Gastroesophageal sphincter (tissue), 4 donors: ENCODE measurements at regions not wholly inside any gene's neighbourhood (a gene's known extent, or its start where the extent isn't known, plus 50 kb on each side); places are given as distances from the start of the nearest gene placed in this dataset.

Experiments used
- ATAC-seq: fragments of 150-250 bp; one replicate; pipeline ENCODE4 v1.9.1; 2016; ENCODE audit warnings: mild to moderate bottlenecking, moderate library complexity
- H3K27ac ChIP-seq, 4 donors: fragments of 200-600 bp; sonication (generic) in 3 of 4; 1 replicate in 3 of 4; 2 replicates in 1 of 4; pipeline ENCODE4 v1.5.1; 2016 to 2019
- H3K27me3 ChIP-seq: fragments of 200-600 bp; sonication (generic); one replicate; pipeline ENCODE4 v1.5.1; 2019
- H3K36me3 ChIP-seq, 2 donors: fragments of 200-600 bp; sonication (generic); one replicate each; pipeline ENCODE4 v1.5.1; 2019; ENCODE audit warnings: control low read depth in 1 of 2
- H3K4me1 ChIP-seq, 3 donors: fragments of 200-600 bp; sonication (generic); 1 replicate in 2 of 3; 2 replicates in 1 of 3; pipeline ENCODE4 v1.5.1; 2016 to 2019; ENCODE audit warnings: control low read depth in 2 of 3
- H3K4me3 ChIP-seq, 2 donors: fragments of 200-600 bp; sonication (generic); one replicate each; pipeline ENCODE4 v1.5.1; 2019; ENCODE audit warnings: mild to moderate bottlenecking in 1 of 2, moderate library complexity in 1 of 2
- H3K9me3 ChIP-seq, 3 donors: fragments of 200-600 bp; sonication (generic); one replicate each; pipeline ENCODE4 v1.5.1; 2017 to 2019; ENCODE audit warnings: control low read depth in 2 of 3
- EP300 ChIP-seq: sonication (generic); formaldehyde crosslinking; IDR thresholded peaks from one replicate; pipeline ENCODE4 v1.6.1; 2017; ENCODE audit warnings: antibody characterized with exemption, mild to moderate bottlenecking
- POLR2A ChIP-seq, 2 donors: fragments of 450-650 bp; IDR thresholded peaks; one replicate each; pipeline ENCODE4 v1.6.1; 2017; ENCODE audit warnings: antibody characterized with exemption in 2 of 2, mild to moderate bottlenecking in 2 of 2, moderate library complexity in 1 of 2
- POLR2AphosphoS5 ChIP-seq: sonication (generic); formaldehyde crosslinking; IDR thresholded peaks from one replicate; pipeline ENCODE4 v1.6.1; 2017; ENCODE audit warnings: antibody characterized with exemption
- WGBS, 2 donors: methylation state at CpG; one replicate each; pipeline ENCODE4 v1.1.5; 2018; ENCODE audit warnings: low coverage in 1 of 2; 5-methylcytosine and 5-hydroxymethylcytosine counted together
- TF ChIP-seq, protein P1 (sequence below), 4 experiments: fragments of 200-600 bp in 2 of 4; fragments of 450-650 bp in 2 of 4; sonication (generic) in 1 of 4; IDR thresholded peaks; one replicate each; pipeline ENCODE4 v1.5.1; 2017 to 2019; ENCODE audit warnings: antibody characterized with exemption in 4 of 4, mild to moderate bottlenecking in 2 of 4, moderate library complexity in 2 of 4

GRCh38 chr14:44634692-44635091 is 127.6 kb upstream of the FSCB start:
- Histone ChIP-seq H3K27ac (no peak overlapping the region), H3K27me3 (no peaks in the 10 kb centered on the region), H3K4me1 (no peaks in the 10 kb centered on the region), H3K9me3 (no peaks in the 10 kb centered on the region), H3K4me3 (no peak overlapping the region), H3K36me3 (no peaks in the 10 kb centered on the region)
- TF ChIP-seq POLR2AphosphoS5, result no peak
- TF ChIP-seq, protein P1, sequence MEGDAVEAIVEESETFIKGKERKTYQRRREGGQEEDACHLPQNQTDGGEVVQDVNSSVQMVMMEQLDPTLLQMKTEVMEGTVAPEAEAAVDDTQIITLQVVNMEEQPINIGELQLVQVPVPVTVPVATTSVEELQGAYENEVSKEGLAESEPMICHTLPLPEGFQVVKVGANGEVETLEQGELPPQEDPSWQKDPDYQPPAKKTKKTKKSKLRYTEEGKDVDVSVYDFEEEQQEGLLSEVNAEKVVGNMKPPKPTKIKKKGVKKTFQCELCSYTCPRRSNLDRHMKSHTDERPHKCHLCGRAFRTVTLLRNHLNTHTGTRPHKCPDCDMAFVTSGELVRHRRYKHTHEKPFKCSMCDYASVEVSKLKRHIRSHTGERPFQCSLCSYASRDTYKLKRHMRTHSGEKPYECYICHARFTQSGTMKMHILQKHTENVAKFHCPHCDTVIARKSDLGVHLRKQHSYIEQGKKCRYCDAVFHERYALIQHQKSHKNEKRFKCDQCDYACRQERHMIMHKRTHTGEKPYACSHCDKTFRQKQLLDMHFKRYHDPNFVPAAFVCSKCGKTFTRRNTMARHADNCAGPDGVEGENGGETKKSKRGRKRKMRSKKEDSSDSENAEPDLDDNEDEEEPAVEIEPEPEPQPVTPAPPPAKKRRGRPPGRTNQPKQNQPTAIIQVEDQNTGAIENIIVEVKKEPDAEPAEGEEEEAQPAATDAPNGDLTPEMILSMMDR (IDR thresholded peaks at IDR 0.05), result no peak
- no peak for TF ChIP-seq POLR2A (IDR thresholded peaks at IDR 0.05)
- ATAC-seq, result no peak
- WGBS, 2 donors, result 71 to 73% methylated on average over 4 of the region's 4 CpGs

DNA sequence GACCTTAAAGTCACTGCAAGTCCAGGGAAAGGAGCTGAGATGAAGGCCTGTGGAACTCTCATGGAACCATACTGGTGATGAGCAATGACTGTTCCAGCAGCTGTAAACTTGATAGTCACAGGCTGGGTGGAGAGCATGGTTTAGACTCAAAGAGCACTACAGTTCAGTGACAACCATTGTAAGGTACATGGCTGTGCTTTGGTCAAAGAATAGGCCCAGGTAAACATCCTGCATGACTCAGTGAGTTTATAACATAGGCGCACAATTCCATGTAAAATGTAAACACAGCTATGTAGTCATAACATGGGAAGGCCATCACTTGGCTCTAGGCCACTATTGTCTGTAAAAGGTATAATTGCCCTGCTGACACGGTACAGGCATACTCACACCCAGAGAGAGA is 119.3 kb upstream of the FSCB start:
- ATAC-seq, result no peak
- Histone ChIP-seq H3K36me3 (no peaks in the 10 kb centered on the region), H3K4me1 (no peaks in the 10 kb centered on the region), H3K4me3 (no peak overlapping the region), H3K27me3 (no peaks in the 10 kb centered on the region), H3K9me3 (no peaks in the 10 kb centered on the region), H3K27ac (no peak overlapping the region)
- WGBS, 2 donors, result 72% methylated on average over 2 of the region's 2 CpGs; no CpG with 5 or more reads in 1 of the 2 donors
- TF ChIP-seq, protein P1 (IDR thresholded peaks at IDR 0.05), result no peak
- TF ChIP-seq POLR2A (IDR thresholded peaks at IDR 0.05) (no peak), EP300 (no peak), POLR2AphosphoS5 (no peak)

DNA sequence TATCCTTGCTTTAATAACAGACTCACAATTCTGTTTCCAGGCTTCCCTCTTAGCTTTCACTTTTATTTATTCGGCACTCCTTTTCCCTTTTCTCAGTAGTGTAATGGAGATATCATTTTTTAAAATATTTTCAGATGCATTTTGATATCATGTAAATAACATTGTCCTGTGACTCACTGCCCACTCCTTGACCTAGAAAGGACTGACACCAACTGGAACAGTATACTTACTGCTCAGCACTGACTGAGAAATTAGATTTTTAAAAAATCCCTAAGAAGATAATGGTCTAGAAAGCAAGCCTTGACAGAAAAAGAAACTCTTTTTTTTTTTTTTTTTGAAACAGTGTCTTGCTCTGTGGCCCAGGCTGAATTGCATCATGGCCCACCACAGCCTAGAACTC is 118.0 kb upstream of the FSCB start:
- Histone ChIP-seq H3K4me3 (no peak overlapping the region), H3K27me3 (no peaks in the 10 kb centered on the region), H3K9me3 (no peaks in the 10 kb centered on the region), H3K36me3 (no peaks in the 10 kb centered on the region), H3K27ac (no peak overlapping the region), H3K4me1 (no peaks in the 10 kb centered on the region)
- no peak for TF ChIP-seq EP300
- TF ChIP-seq, protein P1 (IDR thresholded peaks at IDR 0.05), result no peak
- TF ChIP-seq POLR2A (IDR thresholded peaks at IDR 0.05), result no peak
- TF ChIP-seq POLR2AphosphoS5, result no peak
- no peak for ATAC-seq
- 45 to 71% methylated on average over 1 of the region's 1 CpG for WGBS, 2 donors

- Histone ChIP-seq H3K27me3 (no peaks in the 10 kb centered on the region), H3K9me3 (no peaks in the 10 kb centered on the region), H3K4me1 (no peaks in the 10 kb centered on the region), H3K36me3 (no peaks in the 10 kb centered on the region), H3K27ac (no peak overlapping the region), H3K4me3 (no peak overlapping the region)
- 58 to 65% methylated on average over 2 of the region's 2 CpGs for WGBS, 2 donors
- ATAC-seq, result no peak
- TF ChIP-seq POLR2AphosphoS5 (no peak), EP300 (no peak), POLR2A (IDR thresholded peaks at IDR 0.05) (no peak)
- TF ChIP-seq, protein P1 (IDR thresholded peaks at IDR 0.05), result no peak
Observed at GRCh38 chr14:44620121-44621019, 113.3 kb upstream of the FSCB start.

DNA sequence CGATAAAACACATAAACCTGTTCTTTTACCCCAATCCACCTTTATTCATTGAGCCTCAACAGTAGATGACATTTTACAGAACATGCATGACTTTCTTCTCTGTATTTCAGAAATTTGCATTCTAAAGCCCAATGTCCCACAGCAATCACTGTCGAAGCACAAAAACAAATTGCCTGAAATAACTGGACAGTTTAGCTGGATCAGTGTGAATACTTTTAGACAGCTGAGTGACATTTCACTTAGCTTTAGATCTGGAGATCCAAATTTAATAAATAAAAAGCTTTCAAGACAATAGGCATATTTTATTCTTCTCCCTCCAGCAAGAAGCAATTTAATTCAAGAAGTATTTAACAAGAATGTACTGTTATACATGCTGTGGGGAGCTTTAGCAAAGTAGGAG is 109.1 kb upstream of the FSCB start:
- Histone ChIP-seq H3K4me3 (no peak overlapping the region), H3K4me1 (no peaks in the 10 kb centered on the region), H3K36me3 (no peaks in the 10 kb centered on the region), H3K27me3 (no peaks in the 10 kb centered on the region), H3K27ac (no peak overlapping the region), H3K9me3 (no peaks in the 10 kb centered on the region)
- no peak for ATAC-seq
- WGBS, 2 donors, result 87 to 93% methylated on average over 2 of the region's 2 CpGs
- TF ChIP-seq POLR2AphosphoS5, result no peak
- TF ChIP-seq EP300, result no peak
- TF ChIP-seq, protein P1 (IDR thresholded peaks at IDR 0.05), result no peak
- no peak for TF ChIP-seq POLR2A (IDR thresholded peaks at IDR 0.05)
